ENCODE measurements at regions not wholly inside any gene's neighbourhood (a gene's known extent, or its start where the extent isn't known, plus 50 kb on each side); places are given as distances from the start of the nearest gene placed in this dataset.

DNA sequence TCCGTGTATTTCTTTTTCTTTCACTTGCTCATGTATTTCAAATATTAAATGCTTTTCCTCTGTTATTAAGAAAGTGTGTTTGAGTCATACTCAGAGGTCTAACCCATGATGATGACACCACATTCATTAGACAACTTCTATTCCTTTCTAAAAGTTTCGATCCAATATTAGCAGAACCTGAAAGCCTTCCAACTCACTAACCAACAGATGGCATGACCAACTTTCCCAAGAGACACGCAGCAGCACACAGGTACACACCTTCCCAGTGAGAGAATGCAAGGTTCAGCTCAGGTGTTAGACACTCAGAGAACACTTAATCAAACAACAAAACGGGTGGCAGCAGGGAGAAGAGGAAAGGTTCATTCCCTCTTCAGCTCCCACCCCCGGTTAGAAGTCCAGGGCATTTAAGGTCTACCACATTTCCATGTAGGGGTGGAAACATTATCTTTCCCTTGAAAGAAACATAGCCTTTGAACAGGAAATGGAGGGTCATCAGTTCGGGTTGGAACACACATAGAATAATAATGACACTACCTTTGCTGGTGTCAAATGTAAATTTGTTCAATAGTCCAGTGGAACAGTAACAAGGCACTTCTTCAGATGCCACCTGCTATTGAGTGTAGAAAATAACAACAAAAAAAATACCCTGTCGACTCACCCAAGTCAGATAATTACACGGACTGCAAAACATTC lies 404.2 kb downstream of the COG6 start:
- Histone ChIP-seq H3F3A (replicated peaks; ENCODE audit: low read depth) (no peaks in the 10 kb centered on the region), H3K9me2 (ENCODE audit: insufficient read depth) (0 out of 2 replicates have a peak, but pooled peaks cover 10% of the 10 kb centered on the region), H3K4me1 (ENCODE audit: insufficient read depth) (no peaks in the 10 kb centered on the region), H3K79me2 (replicated peaks; ENCODE audit: insufficient read depth) (no peaks in the 10 kb centered on the region), H3K4me2 (no peak overlapping the region), H3K27me3 (ENCODE audit: insufficient read depth) (no peaks in the 10 kb centered on the region), H3K27ac (ENCODE audit: low read depth) (no peak overlapping the region), H3K36me3 (ENCODE audit: insufficient read depth) (no peaks in the 10 kb centered on the region), H4K20me1 (replicated peaks; ENCODE audit: insufficient read depth) (no peaks in the 10 kb centered on the region), H3K4me3 (no peak overlapping the region), H2AFZ (no peak overlapping the region)
- Mint-ChIP-seq H3K27ac (no peak overlapping the region), H3K4me1 (no peaks in the 10 kb centered on the region), H3K36me3 (ENCODE audit: low read depth) (no peaks in the 10 kb centered on the region), H3K27me3 (ENCODE audit: insufficient read depth, low read depth, poor library complexity) (no peaks in the 10 kb centered on the region), H3K4me3 (no peak overlapping the region), H3K9me3 (no peaks in the 10 kb centered on the region)
- DNase-seq (ENCODE audit: low spot score) (no peak), ATAC-seq (no peak)
- TF ChIP-seq, protein P1, sequence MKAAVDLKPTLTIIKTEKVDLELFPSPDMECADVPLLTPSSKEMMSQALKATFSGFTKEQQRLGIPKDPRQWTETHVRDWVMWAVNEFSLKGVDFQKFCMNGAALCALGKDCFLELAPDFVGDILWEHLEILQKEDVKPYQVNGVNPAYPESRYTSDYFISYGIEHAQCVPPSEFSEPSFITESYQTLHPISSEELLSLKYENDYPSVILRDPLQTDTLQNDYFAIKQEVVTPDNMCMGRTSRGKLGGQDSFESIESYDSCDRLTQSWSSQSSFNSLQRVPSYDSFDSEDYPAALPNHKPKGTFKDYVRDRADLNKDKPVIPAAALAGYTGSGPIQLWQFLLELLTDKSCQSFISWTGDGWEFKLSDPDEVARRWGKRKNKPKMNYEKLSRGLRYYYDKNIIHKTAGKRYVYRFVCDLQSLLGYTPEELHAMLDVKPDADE (IDR thresholded peaks at IDR 0.05) = no peak

DNA sequence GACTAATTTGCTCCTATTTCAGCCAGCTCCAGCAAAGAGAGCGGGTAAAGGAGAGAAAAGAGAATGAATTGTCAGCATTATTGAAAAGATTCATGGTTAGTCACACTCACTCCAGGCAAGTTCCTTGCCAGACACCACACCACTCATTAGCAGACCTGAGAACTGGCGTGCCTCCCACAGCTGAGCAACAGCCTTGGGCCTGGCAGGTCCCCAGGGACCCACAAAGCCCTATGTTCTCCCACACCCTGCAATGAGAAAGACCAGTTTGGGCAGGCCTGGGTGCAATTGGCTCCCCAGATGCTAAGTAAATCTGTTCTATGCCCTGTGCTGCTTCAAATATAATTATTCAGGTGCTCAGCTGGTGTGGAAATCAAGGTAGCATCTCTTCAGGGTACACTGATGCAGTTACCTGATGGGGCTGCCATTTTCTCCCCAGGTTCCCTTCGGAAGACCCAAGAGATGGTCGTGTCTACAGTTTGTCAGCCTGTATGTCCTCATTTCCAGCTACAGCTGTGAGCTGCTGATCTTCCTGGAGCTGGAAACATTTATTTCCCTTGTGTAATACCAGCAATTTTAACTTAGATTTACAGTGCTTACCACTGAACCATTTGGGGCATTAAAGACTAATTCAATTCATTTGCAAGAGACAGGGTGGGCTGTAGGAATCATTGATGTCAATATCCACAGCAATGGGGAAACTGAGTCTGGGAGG lies 405.0 kb downstream of the COG6 start:
- Mint-ChIP-seq H3K27me3 (ENCODE audit: insufficient read depth, low read depth, poor library complexity) (no peaks in the 10 kb centered on the region), H3K36me3 (ENCODE audit: low read depth) (no peaks in the 10 kb centered on the region)
- H4K20me1 ChIP-seq (replicated peaks; ENCODE audit: insufficient read depth) = no peaks in the 10 kb centered on the region

More for the DNA sequence above, 405.0 kb downstream of the COG6 start:
- Mint-ChIP-seq H3K27ac (no peak overlapping the region), H3K4me3 (no peak overlapping the region), H3K4me1 (no peaks in the 10 kb centered on the region), H3K9me3 (no peaks in the 10 kb centered on the region)
- H3K4me2 ChIP-seq = no peak overlapping the region
- H3F3A ChIP-seq (replicated peaks; ENCODE audit: low read depth) = no peaks in the 10 kb centered on the region
- H3K9me2 ChIP-seq (ENCODE audit: insufficient read depth) = 0 out of 2 replicates have a peak, but pooled peaks cover 4% of the 10 kb centered on the region
- TF ChIP-seq CREB1 (CRISPR knock-in tag; IDR thresholded peaks at IDR 0.05; ENCODE audit: low read depth) (no peak), JUNB (IDR thresholded peaks at IDR 0.05; ENCODE audit: unreplicated experiment) (no peak), STAT1 (IDR thresholded peaks at IDR 0.05; ENCODE audit: unreplicated experiment) (no peak)
- TF ChIP-seq, protein P1 (IDR thresholded peaks at IDR 0.05) = no peak
- ATAC-seq (no peak), DNase-seq (ENCODE audit: low spot score) (no peak)
- H3K4me1 ChIP-seq (ENCODE audit: insufficient read depth) = no peaks in the 10 kb centered on the region
- no peak overlapping the region for H3K4me3 ChIP-seq
- no peaks in the 10 kb centered on the region for H3K36me3 ChIP-seq (ENCODE audit: insufficient read depth)
- H2AFZ ChIP-seq = no peak overlapping the region
- no peak overlapping the region for H3K27ac ChIP-seq (ENCODE audit: low read depth)
- no peaks in the 10 kb centered on the region for H3K79me2 ChIP-seq (replicated peaks; ENCODE audit: insufficient read depth)
- no peaks in the 10 kb centered on the region for H3K27me3 ChIP-seq (ENCODE audit: insufficient read depth)

Data from GM23338 (cell line).